HG03139 (cell line): ENCODE measurements at regions not wholly inside any gene's neighbourhood (a gene's known extent, or its start where the extent isn't known, plus 50 kb on each side); places are given as distances from the start of the nearest gene placed in this dataset.

Source experiments
- ATAC-seq: cut with Tn5 transposase; IDR thresholded peaks from one replicate; pipeline ENCODE4 v1.9.1; 2021; ENCODE audit not compliant: unreplicated experiment

GRCh38 chr1:4307911-4308545 lies 346.4 kb upstream of the AJAP1 start:
- no peak for ATAC-seq

DNA sequence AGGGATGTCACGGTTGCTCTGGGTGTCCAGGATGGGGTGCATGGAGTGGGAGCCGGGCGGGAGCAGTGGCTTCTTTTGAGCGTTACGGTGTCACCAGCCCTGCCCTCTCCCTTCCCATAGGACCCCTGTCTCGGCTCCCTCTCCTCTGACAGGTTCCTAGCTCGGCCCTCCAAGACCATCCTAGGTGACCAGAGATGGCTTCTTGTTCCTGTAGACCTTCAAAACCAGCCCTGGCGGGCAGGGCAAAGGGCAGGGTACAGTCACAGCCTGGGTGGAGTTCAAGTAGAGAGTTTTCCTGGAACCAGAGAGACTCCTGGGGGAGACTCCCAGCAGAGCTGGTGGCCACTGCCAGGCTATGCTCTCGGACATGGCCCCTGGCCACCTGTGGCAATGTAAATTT lies 345.6 kb upstream of the AJAP1 start:
- no peak for ATAC-seq

DNA sequence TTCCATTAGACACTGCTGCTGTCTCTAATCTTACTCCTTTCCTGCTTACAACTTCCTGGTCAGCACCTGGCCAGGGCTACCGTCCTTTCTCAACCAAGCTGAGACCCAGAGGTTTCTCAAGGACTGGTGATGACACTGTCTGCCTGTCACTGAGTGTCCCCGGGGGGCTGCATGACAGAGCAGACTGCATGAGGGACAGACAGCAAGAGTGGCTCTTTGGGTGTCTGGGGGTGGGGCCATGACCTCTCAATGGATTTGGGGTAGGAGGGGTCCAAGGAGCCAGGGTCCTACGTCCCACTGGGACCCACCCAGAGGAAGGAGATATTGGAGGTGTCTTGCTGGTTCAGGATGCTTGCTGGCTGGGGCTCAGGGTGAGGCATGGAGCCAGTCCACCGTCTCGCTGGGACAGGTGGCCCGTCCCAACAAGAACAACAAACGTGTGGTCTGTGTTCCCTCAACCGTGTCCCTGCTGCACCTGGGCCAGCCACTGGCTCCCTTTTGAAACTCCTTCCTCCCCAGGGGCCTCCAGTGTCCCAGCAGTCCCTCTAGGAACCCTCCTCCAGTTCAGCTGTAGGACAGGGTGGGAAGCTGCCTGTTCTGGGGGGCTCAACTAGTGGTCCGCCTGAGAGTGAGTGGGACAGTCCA lies 344.6 kb upstream of the AJAP1 start:
- no peak for ATAC-seq

- ATAC-seq: no peak
Observed at GRCh38 chr1:4310396-4310923, 343.9 kb upstream of the AJAP1 start.

GRCh38 chr1:4312024-4312423 lies 342.4 kb upstream of the AJAP1 start:
- ATAC-seq: no peak

DNA sequence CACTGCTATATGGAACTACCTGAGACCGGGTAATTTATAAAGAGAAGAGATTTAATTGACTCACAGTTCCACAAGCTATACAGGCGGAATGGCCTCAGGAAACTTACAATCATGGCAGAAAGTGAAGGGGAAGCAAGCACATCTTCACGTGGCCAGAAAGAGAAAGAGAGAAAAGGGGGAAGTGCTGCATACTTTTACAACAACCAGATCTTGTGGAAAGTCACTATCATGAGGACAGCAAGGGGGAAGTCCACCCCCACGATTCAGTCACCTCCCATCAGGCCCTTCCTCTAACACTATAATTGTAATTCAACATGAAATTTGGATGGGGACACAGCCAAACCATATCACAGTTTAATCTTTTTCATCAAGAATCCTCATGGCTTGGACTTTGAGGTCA lies 339.2 kb upstream of the AJAP1 start:
- ATAC-seq: no peak

DNA sequence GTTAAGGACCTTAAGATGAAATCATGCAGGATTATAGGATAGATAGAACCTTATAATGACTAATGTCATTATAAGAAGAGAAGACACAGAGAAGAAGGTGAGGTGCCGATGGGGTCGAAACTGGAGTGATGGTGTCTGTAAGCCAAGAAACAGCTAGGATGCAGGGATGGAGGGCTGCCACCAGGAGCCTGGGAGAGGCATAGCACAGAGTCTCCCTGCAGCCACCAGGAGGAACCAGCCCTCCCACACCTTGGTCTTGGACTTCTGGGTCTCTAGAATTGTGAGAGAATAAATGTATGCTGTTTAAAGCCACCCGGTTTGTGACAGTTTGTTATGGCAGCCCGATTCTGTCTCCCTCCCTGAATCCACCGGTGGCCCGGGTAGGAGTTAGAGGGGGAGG lies 337.2 kb upstream of the AJAP1 start:
- ATAC-seq: no peak

DNA sequence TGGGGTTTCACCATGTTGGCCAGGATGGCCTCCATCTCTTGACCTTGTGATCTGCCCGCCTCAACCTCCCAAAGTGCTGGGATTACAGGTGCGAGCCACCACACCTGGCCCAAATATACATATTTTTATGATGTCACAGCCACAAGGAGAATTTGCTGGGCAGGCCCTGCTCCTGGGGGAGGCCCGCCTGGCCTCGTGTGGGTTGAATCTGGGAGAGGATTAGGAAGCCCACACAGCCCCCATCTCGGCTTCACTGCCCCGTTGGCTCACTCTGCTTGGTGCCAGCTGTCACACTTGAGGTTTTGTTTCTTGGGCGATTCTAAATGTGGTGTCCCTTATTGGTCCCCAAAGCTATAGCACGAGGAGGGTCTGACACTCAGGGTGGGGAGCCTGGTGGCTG lies 335.7 kb upstream of the AJAP1 start:
- ATAC-seq: no peak

DNA sequence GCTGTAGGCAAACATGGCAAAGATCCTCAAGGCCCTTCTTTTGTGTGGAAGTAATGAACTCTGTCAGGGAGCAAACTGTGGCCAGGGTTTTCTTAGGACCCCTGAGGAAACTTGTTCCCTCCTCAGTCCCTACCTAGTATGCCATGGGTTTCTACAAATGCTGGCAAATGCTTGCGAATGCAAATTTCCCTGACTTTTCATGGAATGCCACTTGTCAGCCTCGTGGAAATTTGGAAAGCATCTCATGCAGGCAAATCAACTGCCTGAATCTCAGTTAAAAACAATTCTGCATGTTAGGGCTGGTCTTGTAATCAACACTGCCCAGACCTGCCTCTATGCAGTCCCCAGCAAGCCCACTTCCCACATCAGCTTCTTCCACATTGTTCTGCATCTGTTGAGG lies 334.9 kb upstream of the AJAP1 start:
- no peak for ATAC-seq

DNA sequence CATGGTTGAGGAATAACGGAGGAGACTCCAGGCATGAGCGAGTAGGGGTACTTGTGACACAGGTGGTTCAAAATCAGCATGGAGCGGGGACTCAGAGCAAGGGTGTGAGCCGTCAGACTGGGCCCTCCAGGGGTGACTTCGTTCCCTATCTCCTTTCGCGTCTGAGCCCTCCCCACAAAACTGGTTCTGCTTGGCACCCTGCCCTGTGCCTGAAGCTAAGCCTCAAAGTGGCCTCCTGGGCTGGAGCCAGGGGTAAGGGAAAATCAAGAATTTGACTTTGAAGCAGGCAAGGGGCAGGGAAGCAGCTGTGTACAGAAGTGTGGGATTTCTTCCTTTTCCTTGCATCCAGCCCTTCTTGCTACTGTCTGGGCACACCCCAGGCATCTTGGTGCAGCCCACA lies 331.5 kb upstream of the AJAP1 start:
- ATAC-seq: no peak

DNA sequence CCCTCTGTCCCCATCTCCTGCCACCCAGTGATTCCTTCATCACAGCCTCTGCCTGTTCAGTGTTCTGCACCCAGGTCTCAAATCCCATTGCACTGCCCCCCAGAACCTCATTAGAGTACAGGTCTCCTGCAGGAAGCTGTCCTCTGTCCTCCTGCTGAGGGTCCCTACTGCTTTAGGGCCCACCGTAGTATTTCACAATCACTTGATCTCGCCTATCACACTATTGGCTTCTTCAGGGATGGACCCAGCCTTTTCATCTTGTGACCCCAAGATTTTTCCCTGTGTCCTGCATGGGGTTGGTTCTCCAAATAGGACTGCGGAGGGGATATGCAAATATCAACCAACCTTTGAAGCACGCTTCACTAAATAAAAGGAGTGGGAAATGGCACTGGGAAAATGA lies 331.1 kb upstream of the AJAP1 start:
- no peak for ATAC-seq

DNA sequence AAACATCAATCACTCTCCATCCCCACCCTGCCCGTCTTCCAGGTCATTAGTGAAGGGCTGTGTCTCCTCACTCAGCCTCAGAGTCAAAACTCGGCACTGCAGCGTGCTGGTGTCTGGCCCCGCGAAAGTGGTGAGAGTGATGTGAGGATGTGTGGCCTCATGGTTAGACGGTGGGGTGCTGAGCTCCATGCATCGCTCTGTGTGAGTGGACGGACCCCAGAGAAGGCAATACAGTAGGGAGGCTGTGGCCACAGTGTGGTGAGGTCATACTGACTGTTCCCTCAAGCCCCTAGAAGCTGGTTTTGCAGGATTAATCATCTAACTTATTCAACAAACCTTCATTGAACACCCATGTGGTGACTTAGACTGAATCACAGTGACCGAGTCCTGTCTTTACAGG lies 329.9 kb upstream of the AJAP1 start:
- ATAC-seq: no peak

GRCh38 chr1:4327142-4327541 lies 327.3 kb upstream of the AJAP1 start:
- no peak for ATAC-seq

DNA sequence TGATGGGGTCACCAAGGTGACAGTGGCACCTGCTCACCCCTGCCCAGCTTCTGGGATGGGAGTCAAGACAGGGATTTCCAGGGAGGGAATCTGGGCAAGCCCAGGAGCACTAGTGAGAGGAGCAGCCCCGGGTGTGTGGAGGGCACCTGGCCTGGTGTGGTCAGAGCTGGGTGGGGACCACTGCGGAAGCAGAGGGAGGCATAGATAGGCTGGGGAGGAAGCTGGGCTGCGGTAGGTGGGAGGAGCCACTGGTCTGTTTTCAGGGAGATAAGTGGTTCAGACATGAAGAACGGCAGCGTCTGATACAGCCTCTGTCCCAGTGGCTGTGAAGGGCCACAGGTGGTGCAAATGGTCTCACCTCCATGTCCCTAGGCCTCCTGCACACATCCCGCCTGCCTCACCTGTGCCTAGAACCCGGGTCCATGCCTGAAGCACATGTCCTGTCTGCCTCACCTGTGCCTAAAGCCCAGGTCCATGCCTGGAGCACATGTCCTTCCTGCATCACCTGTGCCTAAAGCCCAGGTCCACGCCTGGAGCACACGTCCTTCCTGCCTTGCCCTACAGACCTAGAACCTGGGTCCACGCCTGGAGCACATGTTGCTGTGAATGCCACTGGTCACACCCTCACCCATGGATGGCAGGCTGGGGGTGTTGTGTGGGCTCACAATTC lies 325.9 kb upstream of the AJAP1 start:
- ATAC-seq: no peak

- no peak for ATAC-seq
Observed at GRCh38 chr1:4330805-4331766, 323.3 kb upstream of the AJAP1 start.

- no peak for ATAC-seq
Observed at GRCh38 chr1:4331767-4332163, 322.6 kb upstream of the AJAP1 start.

- no peak for ATAC-seq
Observed at GRCh38 chr1:4336507-4336906, 317.9 kb upstream of the AJAP1 start.

DNA sequence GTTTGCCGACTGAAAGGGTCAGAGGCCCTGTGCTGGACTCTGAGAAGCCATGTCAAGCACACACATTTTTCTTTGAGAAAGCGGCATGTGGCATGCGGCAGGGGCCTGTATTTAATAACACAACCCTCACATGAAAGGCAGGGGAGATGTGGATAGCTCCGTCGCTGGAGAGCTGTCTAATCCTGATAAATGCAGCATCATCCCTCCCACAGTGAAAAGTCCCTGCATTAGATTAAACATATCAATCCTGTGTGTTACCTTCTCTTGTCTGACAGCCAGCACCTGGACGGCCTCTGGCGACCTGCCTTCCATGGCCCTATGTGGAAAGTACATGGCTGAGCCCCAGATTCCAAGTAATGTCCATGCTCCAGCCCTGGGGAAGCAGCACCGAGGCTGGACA lies 313.0 kb upstream of the AJAP1 start:
- ATAC-seq: no peak

DNA sequence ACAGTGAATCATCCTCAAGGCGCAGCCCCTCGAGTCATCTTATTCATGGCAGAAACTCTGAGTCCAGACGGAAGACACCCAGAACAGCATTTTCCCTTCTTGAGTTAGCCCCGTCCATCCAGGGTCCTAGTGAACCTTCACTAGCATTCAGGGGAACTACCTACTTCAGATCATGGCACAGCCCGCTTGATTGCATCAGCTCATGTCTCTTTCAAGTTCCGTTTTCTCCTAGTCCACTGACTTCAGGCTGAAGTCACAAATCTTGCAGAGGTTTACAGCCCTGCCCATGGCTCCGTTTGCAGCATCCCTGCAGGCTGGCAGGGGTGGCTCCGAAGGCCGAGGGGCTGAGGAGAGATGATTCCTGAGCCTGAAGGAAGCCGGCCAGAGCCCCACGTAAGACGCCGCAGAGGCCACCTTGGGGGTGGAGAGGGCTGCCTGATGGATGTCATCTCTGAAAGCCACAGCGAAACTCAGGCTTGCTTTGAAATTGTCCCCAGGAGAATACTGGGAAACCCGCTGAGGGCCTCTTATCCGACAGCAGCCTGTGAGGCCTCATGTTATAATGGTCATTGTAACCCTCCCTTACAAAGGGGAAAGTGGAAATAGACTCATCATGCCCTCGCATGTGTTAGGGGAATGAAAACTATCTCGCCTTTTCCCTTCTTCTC lies 310.2 kb upstream of the AJAP1 start:
- ATAC-seq: no peak

DNA sequence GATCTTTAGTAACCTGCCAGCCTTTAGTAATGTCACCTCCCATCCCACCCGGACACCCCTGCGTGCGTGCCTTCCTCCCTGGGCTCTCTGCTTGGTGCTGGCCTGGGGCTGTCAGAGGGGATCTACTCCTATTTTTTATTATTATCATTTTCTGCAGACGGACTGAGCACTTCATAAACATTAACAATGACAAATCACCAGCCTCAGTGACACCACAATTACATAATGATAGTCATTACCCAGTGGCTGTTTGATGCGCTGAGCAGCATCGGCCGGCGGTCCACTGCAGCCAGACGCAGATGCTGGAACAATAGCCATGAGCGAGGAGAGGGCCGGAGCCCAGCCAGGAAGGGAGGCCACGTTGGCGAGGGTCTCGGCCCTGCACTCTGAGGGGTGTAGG lies 309.3 kb upstream of the AJAP1 start:
- no peak for ATAC-seq

DNA sequence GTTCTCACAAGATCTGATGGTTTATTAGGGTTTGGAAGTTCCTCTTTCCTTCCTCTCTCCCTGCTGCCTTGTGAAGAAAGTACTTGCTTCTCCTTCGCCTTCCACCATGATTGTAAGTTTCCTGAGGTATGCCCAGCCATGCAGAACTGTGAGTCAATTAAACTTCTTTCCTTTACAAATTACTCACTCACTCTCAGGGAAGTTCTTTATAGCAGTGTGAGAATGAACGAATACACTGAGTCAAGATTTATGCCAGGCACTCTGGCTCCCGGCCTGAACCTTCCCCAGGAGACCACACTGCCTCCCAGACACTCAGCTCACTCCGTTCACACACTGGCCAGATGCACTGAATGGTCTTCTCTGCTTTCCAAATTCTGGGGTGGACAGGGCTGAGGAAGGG lies 308.3 kb upstream of the AJAP1 start:
- no peak for ATAC-seq
